ENCODE measurements at regions not wholly inside any gene's neighbourhood (a gene's known extent, or its start where the extent isn't known, plus 50 kb on each side); places are given as distances from the start of the nearest gene placed in this dataset.

DNA sequence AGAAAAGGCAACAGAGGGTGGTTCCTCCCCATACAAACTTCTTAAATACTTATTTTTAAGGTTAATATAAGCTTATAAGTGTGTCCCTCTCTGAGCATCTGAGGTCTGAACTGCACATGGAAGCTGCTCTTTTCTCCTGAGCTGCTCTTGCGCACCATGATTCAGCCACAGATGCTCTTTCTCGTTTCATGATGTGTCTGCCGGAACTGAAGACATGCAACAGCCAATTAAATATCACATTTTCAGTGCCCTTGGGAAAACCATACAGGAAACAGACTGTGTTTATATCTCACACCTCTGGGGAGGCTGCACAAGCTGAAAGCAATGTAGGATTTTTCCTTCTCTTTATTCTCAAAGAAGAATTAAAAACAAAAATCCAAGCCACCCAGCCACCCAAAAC is 96.8 kb upstream of the NREP start:
- TF ChIP-seq, protein P1, sequence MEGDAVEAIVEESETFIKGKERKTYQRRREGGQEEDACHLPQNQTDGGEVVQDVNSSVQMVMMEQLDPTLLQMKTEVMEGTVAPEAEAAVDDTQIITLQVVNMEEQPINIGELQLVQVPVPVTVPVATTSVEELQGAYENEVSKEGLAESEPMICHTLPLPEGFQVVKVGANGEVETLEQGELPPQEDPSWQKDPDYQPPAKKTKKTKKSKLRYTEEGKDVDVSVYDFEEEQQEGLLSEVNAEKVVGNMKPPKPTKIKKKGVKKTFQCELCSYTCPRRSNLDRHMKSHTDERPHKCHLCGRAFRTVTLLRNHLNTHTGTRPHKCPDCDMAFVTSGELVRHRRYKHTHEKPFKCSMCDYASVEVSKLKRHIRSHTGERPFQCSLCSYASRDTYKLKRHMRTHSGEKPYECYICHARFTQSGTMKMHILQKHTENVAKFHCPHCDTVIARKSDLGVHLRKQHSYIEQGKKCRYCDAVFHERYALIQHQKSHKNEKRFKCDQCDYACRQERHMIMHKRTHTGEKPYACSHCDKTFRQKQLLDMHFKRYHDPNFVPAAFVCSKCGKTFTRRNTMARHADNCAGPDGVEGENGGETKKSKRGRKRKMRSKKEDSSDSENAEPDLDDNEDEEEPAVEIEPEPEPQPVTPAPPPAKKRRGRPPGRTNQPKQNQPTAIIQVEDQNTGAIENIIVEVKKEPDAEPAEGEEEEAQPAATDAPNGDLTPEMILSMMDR (IDR thresholded peaks at IDR 0.05; ENCODE audit: insufficient read depth, low read length): no peak
- TF ChIP-seq GABPA (IDR thresholded peaks at IDR 0.05; ENCODE audit: low read depth): no peak
- TF ChIP-seq, protein P2, sequence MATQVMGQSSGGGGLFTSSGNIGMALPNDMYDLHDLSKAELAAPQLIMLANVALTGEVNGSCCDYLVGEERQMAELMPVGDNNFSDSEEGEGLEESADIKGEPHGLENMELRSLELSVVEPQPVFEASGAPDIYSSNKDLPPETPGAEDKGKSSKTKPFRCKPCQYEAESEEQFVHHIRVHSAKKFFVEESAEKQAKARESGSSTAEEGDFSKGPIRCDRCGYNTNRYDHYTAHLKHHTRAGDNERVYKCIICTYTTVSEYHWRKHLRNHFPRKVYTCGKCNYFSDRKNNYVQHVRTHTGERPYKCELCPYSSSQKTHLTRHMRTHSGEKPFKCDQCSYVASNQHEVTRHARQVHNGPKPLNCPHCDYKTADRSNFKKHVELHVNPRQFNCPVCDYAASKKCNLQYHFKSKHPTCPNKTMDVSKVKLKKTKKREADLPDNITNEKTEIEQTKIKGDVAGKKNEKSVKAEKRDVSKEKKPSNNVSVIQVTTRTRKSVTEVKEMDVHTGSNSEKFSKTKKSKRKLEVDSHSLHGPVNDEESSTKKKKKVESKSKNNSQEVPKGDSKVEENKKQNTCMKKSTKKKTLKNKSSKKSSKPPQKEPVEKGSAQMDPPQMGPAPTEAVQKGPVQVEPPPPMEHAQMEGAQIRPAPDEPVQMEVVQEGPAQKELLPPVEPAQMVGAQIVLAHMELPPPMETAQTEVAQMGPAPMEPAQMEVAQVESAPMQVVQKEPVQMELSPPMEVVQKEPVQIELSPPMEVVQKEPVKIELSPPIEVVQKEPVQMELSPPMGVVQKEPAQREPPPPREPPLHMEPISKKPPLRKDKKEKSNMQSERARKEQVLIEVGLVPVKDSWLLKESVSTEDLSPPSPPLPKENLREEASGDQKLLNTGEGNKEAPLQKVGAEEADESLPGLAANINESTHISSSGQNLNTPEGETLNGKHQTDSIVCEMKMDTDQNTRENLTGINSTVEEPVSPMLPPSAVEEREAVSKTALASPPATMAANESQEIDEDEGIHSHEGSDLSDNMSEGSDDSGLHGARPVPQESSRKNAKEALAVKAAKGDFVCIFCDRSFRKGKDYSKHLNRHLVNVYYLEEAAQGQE (IDR thresholded peaks at IDR 0.05; ENCODE audit: insufficient replicate concordance, low read depth): no peak
